ENCODE measurements at regions not wholly inside any gene's neighbourhood (a gene's known extent, or its start where the extent isn't known, plus 50 kb on each side); places are given as distances from the start of the nearest gene placed in this dataset.

DNA sequence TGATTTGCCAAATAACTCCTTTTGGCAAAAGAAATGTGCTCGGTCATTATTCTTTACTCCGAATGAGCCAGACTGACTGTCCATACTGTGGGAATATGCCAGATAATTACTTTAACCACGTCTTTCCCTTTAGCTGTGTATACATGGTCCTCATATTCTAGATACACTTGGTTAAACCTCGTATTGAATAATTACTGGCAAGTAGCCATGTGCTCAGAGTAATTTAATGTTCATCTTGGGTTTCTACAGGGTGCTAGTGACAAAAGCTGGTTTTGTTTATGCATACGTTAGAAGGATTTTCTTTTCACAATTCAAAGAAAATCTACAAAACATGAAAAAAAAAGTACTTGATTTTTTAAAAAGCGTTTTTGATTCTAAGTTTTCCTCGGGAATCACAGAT lies 540.3 kb downstream of the KCNJ2 start:
- no peaks in the 10 kb centered on the region for H3K4me1 Mint-ChIP-seq
- ATAC-seq (no peak), DNase-seq (ENCODE audit: low spot score) (no peak)
- H3K36me3 Mint-ChIP-seq, result no peaks in the 10 kb centered on the region
- TF ChIP-seq ZNF416 (CRISPR knock-in tag; IDR thresholded peaks at IDR 0.05), result no peak
- no peak for TF ChIP-seq STAT6 (CRISPR knock-in tag; conservative IDR thresholded peaks at IDR 0.05; ENCODE audit: low read depth)
- TF ChIP-seq SMAD3 (CRISPR knock-in tag; IDR thresholded peaks at IDR 0.05; ENCODE audit: borderline replicate concordance), result no peak
- TF ChIP-seq, protein P1, sequence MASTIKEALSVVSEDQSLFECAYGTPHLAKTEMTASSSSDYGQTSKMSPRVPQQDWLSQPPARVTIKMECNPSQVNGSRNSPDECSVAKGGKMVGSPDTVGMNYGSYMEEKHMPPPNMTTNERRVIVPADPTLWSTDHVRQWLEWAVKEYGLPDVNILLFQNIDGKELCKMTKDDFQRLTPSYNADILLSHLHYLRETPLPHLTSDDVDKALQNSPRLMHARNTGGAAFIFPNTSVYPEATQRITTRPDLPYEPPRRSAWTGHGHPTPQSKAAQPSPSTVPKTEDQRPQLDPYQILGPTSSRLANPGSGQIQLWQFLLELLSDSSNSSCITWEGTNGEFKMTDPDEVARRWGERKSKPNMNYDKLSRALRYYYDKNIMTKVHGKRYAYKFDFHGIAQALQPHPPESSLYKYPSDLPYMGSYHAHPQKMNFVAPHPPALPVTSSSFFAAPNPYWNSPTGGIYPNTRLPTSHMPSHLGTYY (CRISPR knock-in tag; IDR thresholded peaks at IDR 0.05), result no peak
- no peak for TF ChIP-seq FOXJ3 (CRISPR knock-in tag; IDR thresholded peaks at IDR 0.05; ENCODE audit: borderline replicate concordance)
- no peak for TF ChIP-seq MYBL2 (CRISPR knock-in tag; IDR thresholded peaks at IDR 0.05)
- TF ChIP-seq, protein P2, sequence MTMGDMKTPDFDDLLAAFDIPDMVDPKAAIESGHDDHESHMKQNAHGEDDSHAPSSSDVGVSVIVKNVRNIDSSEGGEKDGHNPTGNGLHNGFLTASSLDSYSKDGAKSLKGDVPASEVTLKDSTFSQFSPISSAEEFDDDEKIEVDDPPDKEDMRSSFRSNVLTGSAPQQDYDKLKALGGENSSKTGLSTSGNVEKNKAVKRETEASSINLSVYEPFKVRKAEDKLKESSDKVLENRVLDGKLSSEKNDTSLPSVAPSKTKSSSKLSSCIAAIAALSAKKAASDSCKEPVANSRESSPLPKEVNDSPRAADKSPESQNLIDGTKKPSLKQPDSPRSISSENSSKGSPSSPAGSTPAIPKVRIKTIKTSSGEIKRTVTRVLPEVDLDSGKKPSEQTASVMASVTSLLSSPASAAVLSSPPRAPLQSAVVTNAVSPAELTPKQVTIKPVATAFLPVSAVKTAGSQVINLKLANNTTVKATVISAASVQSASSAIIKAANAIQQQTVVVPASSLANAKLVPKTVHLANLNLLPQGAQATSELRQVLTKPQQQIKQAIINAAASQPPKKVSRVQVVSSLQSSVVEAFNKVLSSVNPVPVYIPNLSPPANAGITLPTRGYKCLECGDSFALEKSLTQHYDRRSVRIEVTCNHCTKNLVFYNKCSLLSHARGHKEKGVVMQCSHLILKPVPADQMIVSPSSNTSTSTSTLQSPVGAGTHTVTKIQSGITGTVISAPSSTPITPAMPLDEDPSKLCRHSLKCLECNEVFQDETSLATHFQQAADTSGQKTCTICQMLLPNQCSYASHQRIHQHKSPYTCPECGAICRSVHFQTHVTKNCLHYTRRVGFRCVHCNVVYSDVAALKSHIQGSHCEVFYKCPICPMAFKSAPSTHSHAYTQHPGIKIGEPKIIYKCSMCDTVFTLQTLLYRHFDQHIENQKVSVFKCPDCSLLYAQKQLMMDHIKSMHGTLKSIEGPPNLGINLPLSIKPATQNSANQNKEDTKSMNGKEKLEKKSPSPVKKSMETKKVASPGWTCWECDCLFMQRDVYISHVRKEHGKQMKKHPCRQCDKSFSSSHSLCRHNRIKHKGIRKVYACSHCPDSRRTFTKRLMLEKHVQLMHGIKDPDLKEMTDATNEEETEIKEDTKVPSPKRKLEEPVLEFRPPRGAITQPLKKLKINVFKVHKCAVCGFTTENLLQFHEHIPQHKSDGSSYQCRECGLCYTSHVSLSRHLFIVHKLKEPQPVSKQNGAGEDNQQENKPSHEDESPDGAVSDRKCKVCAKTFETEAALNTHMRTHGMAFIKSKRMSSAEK (CRISPR knock-in tag; IDR thresholded peaks at IDR 0.05; ENCODE audit: borderline replicate concordance), result no peak
- no peak for TF ChIP-seq GABPB1 (CRISPR knock-in tag; IDR thresholded peaks at IDR 0.05)
- TF ChIP-seq GRHL2 (CRISPR knock-in tag; IDR thresholded peaks at IDR 0.05; ENCODE audit: insufficient replicate concordance, severe bottlenecking), result no peak
- no peak for TF ChIP-seq USF1 (CRISPR knock-in tag; IDR thresholded peaks at IDR 0.05)
- no peak for TF ChIP-seq ZNF138 (CRISPR knock-in tag; conservative IDR thresholded peaks at IDR 0.05)
- H3K4me3 Mint-ChIP-seq, result no peak overlapping the region
- CTCF ChIA-PET, result no interaction called here
- H3K9me3 Mint-ChIP-seq, result peaks cover 7% of the 10 kb centered on the region
- H3K27ac Mint-ChIP-seq, result no peak overlapping the region
- POLR2A ChIA-PET, result no interaction called here
- no peaks in the 10 kb centered on the region; the same call in 1 of the 2 replicates for H3K27me3 Mint-ChIP-seq (ENCODE audit: low read depth)

GRCh38 chr17:70713694-70714093 lies 544.4 kb downstream of the KCNJ2 start:
- H3K4me1 Mint-ChIP-seq, result no peaks in the 10 kb centered on the region
- ChIA-PET CTCF (no interaction called here), POLR2A (no interaction called here)
- H3K9me3 Mint-ChIP-seq, result peaks cover 3% of the 10 kb centered on the region; the same call in 1 of the 2 replicates
- no peak overlapping the region for H3K4me3 Mint-ChIP-seq
- H3K27ac Mint-ChIP-seq, result no peak overlapping the region
- no peak for DNase-seq (ENCODE audit: low spot score)
- ATAC-seq, result no peak
- TF ChIP-seq ELF4 (CRISPR knock-in tag; IDR thresholded peaks at IDR 0.05; ENCODE audit: low read depth) (no peak), TP53 (CRISPR knock-in tag; IDR thresholded peaks at IDR 0.05) (no peak)
- H3K36me3 Mint-ChIP-seq, result no peaks in the 10 kb centered on the region
- no peaks in the 10 kb centered on the region for H3K27me3 Mint-ChIP-seq (ENCODE audit: low read depth)

DNA sequence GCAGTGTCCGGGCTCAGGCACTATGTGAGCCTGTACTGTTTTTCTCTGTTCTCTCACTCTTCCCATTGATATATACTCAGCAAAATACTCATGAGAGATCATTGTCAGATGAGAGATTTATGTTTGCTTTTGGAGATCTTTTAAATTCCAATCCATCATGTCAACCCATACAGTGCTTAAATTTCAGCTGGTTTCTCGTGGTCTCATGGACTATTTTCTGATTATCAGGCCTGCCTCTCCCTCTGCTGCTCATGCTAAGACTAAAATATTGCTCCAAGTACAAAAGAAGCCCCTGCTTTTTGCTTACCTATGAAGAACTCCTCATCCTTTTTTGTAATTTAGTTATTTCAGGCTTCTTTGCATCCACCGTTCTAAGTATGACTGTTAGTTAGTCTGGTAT lies 547.2 kb downstream of the KCNJ2 start:
- ChIA-PET POLR2A (no interaction called here), CTCF (no interaction called here)
- peaks cover 13% of the 10 kb centered on the region for H3K9me3 Mint-ChIP-seq
- no peak for DNase-seq (ENCODE audit: low spot score)
- H3K27me3 Mint-ChIP-seq (ENCODE audit: low read depth), result no peaks in the 10 kb centered on the region
- H3K4me3 Mint-ChIP-seq, result no peak overlapping the region
- no peak overlapping the region for H3K27ac Mint-ChIP-seq
- no peak for ATAC-seq
- no peaks in the 10 kb centered on the region for H3K4me1 Mint-ChIP-seq
- no peaks in the 10 kb centered on the region for H3K36me3 Mint-ChIP-seq
- TF ChIP-seq FOXP1 (CRISPR knock-in tag; IDR thresholded peaks at IDR 0.05; ENCODE audit: borderline replicate concordance) (no peak), ZMAT4 (CRISPR knock-in tag; IDR thresholded peaks at IDR 0.05) (no peak), IRF2 (CRISPR knock-in tag; IDR thresholded peaks at IDR 0.05; ENCODE audit: borderline replicate concordance, low read depth) (no peak), SMAD4 (CRISPR knock-in tag; IDR thresholded peaks at IDR 0.05) (no peak), ZNF423 (CRISPR knock-in tag; IDR thresholded peaks at IDR 0.05) (no peak), ZBTB21 (CRISPR knock-in tag; IDR thresholded peaks at IDR 0.05; ENCODE audit: borderline replicate concordance) (no peak), ZNF671 (CRISPR knock-in tag; IDR thresholded peaks at IDR 0.05) (no peak)
- TF ChIP-seq, protein P3, sequence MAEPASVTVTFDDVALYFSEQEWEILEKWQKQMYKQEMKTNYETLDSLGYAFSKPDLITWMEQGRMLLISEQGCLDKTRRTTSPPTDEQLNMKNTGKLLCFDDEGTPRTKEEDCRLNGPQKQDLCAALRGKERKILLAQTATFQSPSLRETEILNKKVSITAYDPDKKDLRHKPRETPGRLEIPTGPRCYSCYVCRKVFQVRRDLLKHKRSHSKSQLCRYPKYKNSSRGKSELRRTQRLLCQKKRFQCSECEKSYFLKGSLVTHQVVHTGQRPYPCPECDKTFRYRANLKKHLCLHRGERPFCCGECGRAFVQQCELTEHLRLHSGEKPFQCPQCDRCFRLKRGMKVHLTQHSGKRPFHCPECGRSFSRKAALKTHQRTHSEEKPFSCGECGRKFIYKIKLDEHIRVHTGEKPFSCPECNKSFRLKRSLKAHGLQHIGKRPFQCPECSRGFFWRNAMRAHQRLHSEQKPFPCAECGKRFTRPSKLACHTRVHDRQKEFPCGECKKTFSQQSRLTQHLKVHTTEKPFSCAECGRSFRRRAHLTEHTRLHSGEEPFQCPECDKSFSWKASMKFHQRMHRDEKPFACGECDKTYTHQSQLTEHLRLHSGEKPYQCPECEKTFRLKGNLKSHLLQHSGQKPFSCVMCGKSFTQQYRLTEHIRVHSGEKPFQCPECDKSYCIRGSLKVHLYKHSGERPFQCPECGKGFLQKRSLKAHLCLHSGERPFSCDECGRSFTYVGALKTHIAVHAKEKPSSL (CRISPR knock-in tag; conservative IDR thresholded peaks at IDR 0.05), result no peak
